ENCODE measurements at regions not wholly inside any gene's neighbourhood (a gene's known extent, or its start where the extent isn't known, plus 50 kb on each side); places are given as distances from the start of the nearest gene placed in this dataset.
A peak's percentile ranks its signal among the peaks of the same experiment; 100 is the strongest.

DNA sequence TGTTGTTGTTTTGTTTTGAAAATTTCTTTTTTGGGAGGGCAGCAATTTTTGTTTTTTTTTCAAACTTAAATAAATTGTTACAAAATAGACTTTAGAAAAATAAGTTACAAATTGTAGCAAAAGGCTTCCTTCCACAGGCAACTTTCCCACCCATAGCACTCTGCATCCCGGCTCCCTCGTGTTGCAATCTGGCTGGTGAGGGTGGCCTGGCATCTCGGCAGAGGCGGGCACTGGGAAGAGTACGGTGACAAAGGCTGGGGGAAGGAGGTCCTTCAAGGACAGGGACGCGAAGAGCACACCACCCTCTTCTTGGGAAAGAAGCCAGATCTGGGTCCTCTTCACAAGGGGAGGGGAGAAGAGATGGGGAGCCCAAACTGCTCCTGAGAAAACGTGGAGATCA, 379.7 kb downstream of the OLFM4 start:
- no peak for DNase-seq
- intact Hi-C loops (cut with DNase I): no loop called here
- Histone ChIP-seq H3K4me1 (no peaks in the 10 kb centered on the region), H3K27me3 (no peaks in the 10 kb centered on the region), H3K27ac (no peak overlapping the region), H3K9me3 (no peaks in the 10 kb centered on the region), H3K36me3 (no peaks in the 10 kb centered on the region), H3K4me3 (no peak overlapping the region)
- WGBS, 4 donors: 81 to 86% (median 82%) methylated on average over 8 of the region's 8 CpGs
- no peak for TF ChIP-seq POLR2A (IDR thresholded peaks at IDR 0.05)
- TF ChIP-seq, protein P1, sequence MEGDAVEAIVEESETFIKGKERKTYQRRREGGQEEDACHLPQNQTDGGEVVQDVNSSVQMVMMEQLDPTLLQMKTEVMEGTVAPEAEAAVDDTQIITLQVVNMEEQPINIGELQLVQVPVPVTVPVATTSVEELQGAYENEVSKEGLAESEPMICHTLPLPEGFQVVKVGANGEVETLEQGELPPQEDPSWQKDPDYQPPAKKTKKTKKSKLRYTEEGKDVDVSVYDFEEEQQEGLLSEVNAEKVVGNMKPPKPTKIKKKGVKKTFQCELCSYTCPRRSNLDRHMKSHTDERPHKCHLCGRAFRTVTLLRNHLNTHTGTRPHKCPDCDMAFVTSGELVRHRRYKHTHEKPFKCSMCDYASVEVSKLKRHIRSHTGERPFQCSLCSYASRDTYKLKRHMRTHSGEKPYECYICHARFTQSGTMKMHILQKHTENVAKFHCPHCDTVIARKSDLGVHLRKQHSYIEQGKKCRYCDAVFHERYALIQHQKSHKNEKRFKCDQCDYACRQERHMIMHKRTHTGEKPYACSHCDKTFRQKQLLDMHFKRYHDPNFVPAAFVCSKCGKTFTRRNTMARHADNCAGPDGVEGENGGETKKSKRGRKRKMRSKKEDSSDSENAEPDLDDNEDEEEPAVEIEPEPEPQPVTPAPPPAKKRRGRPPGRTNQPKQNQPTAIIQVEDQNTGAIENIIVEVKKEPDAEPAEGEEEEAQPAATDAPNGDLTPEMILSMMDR (IDR thresholded peaks at IDR 0.05): no peak
- ATAC-seq: no peak

DNA sequence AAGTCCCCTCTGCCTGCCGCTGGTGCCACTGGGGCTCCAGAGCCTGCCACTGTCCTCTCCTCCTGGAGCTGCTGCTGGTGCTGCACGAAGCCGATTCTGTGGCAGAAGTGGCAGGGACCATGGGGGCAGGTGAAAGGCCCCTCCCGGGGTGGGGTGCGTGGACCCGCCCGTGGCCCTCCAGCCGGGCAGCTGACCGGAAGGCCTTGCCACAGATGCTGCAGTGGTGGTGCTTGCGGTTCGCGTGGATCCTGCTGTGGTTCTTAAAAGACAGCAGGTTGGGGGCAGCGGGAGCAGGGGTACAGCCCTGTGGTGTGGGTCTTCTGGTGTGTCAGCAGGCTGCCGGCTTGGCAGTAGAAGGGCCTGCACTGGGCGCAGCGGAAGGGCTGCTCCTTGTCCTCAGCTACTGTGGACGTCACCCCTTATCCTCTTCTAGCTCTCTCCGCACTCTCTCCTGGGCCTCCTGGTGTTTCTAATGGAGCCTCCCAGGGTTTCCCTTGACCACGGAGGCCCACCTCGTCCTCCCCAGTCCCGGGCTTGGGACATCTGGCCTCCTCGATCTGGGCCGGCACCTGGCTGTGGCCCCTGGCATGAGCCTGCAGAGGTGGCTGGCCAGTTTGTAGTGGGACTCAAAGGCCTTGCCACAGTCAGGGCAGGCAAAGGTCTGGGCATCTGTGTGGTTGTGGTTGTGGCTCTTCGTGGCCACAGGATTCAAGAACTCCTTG, 380.4 kb downstream of the OLFM4 start:
- Histone ChIP-seq H3K36me3 (no peaks in the 10 kb centered on the region), H3K27ac (no peak overlapping the region), H3K9me3 (no peaks in the 10 kb centered on the region), H3K4me3 (no peak overlapping the region), H3K27me3 (no peaks in the 10 kb centered on the region), H3K4me1 (no peaks in the 10 kb centered on the region)
- 92 to 95% (median 93%) methylated on average over 20 to 24 of the region's 24 CpGs for WGBS, 4 donors
- ATAC-seq (no peak), DNase-seq (no peak)
- intact Hi-C loops (cut with DNase I): no loop called here
- TF ChIP-seq, protein P1 (IDR thresholded peaks at IDR 0.05): no peak
- no peak for TF ChIP-seq POLR2A (IDR thresholded peaks at IDR 0.05)

DNA sequence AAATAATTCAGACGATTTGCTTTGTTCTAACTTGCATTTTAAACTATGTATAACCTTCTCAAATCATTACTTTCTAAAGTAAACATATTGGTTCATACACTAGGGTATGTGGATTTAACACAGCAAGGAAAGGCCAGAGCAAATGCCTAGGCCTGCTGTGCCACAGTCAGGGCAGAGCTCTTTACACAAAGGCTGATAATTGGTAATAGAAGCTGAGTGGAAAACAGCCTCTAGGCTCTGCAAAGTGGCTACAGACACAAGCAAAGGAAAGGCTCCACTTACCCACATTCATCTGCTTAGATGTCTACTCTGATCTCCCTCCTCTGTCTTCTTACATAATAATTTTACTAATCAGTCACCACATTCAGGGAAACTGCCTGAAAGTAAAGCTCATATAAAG, 382.9 kb downstream of the OLFM4 start:
- ATAC-seq (no peak), DNase-seq (no peak)
- TF ChIP-seq POLR2A (IDR thresholded peaks at IDR 0.05): no peak
- TF ChIP-seq, protein P1 (IDR thresholded peaks at IDR 0.05): peak in 1 of 12 donors; percentile 3
- Histone ChIP-seq H3K4me3 (no peak overlapping the region), H3K9me3 (no peaks in the 10 kb centered on the region), H3K27ac (no peak overlapping the region), H3K36me3 (no peaks in the 10 kb centered on the region), H3K4me1 (no peaks in the 10 kb centered on the region), H3K27me3 (no peaks in the 10 kb centered on the region)
- 52 to 56% (median 54%) methylated on average over 1 of the region's 1 CpG for WGBS, 4 donors
- intact Hi-C loops (cut with DNase I): no loop called here

DNA sequence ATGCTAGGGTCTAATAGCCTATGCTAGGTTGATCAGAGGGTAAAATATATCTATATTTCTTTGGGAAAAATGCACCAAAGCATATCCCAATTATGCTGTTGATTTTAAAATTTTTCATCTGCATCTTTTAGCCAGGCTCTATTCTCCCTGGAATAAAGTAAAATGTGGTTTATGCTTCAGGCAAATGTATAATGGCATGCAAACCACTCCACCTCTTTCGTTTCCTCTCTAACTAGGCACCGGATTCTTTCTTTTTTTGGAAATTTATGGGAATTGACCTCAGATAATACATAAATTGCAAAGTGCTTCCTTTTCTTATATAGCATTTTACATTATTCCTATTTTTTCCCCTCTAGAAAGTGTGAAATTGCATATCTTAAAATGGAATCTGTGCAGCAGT, 386.5 kb downstream of the OLFM4 start:
- Histone ChIP-seq H3K4me1 (no peaks in the 10 kb centered on the region), H3K36me3 (no peaks in the 10 kb centered on the region), H3K27me3 (no peaks in the 10 kb centered on the region), H3K27ac (no peak overlapping the region), H3K4me3 (no peak overlapping the region), H3K9me3 (no peaks in the 10 kb centered on the region)
- 69 to 89% (median 77%) methylated on average over 2 of the region's 2 CpGs for WGBS, 4 donors
- intact Hi-C loops (cut with DNase I): no loop called here
- TF ChIP-seq POLR2A (IDR thresholded peaks at IDR 0.05): no peak
- TF ChIP-seq, protein P1 (IDR thresholded peaks at IDR 0.05): no peak
- ATAC-seq (no peak), DNase-seq (no peak)
